Activated naive CD8-positive, alpha-beta T cell treated with anti-CD3 and anti-CD28 coated beads, Interleukin-2, amount 10 ng/mL, durations not matched to agents 7 days and 5 days (primary cell): ENCODE measurements at regions not wholly inside any gene's neighbourhood (a gene's known extent, or its start where the extent isn't known, plus 50 kb on each side); places are given as distances from the start of the nearest gene placed in this dataset.

Experiments used
- ATAC-seq: fragments of 150-1000 bp; cut with Tn5 transposase; one replicate; pipeline ENCODE4 v1.10.0; 2021; ENCODE audit warnings: low read depth, moderate library complexity
- POLR2A ChIA-PET: fragments of 350-600 bp; sonication (Branson Sonifier 250); formaldehyde crosslinking; loops from one replicate; lab custom pipeline; 2021; ENCODE audit warnings: antibody characterized with exemption; lab: Charles Lee
- DNase-seq: peaks from one replicate; pipeline ENCODE4 v3.0.0; 2021
- H3K27ac Mint-ChIP-seq: one replicate; pipeline ENCODE4 v1.8.0; 2022; ENCODE audit warnings: mild to moderate bottlenecking, mixed read lengths
- H3K27me3 Mint-ChIP-seq: one replicate; pipeline ENCODE4 v1.8.0; 2022; ENCODE audit warnings: mild to moderate bottlenecking, moderate library complexity, mixed read lengths
- H3K36me3 Mint-ChIP-seq: one replicate; pipeline ENCODE4 v1.8.0; 2021; ENCODE audit warnings: mild to moderate bottlenecking, mixed read lengths
- H3K4me1 Mint-ChIP-seq: one replicate; pipeline ENCODE4 v1.8.0; 2021; ENCODE audit warnings: mixed read lengths
- H3K4me3 Mint-ChIP-seq: one replicate; pipeline ENCODE4 v1.8.0; 2022; ENCODE audit warnings: mild to moderate bottlenecking, moderate library complexity, mixed read lengths
- H3K9me3 Mint-ChIP-seq: one replicate; pipeline ENCODE4 v1.8.0; 2021; ENCODE audit warnings: mixed read lengths

DNA sequence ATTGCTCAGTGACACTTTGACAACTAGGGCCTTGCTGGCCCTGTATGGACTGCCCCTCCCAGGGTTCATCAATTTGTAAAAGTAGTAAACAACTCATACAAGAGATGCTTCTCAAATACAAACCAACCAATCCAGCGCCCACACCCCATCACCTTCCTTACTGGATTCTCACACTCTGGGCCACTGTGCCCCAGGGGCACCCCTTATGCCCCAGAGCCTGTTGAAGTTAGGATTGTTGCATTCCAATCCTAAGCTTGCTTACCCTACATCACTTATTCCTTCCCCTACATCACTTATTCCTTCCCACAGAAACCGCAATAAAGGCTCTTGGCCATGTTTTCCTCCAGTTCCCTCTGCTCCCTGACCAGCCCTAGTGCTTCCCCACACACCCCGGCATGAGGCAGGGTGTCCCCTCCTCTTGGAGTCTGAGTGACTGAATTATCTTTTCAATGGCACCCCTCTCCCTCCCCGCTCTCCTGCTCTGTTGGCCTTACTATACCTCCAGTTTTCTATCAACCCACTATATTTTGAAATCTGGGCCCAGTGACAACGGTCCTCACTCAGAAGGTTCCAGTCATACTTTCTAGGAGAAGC is 182.4 kb upstream of the S1PR3 start:
- Mint-ChIP-seq H3K4me1 (no peaks in the 10 kb centered on the region), H3K36me3 (no peaks in the 10 kb centered on the region), H3K9me3 (no peaks in the 10 kb centered on the region), H3K27ac (no peak overlapping the region), H3K4me3 (no peak overlapping the region), H3K27me3 (peaks cover 12% of the 10 kb centered on the region)
- DNase-seq, result no peak
- POLR2A ChIA-PET, result no interaction called here
- ATAC-seq, result no peak

DNA sequence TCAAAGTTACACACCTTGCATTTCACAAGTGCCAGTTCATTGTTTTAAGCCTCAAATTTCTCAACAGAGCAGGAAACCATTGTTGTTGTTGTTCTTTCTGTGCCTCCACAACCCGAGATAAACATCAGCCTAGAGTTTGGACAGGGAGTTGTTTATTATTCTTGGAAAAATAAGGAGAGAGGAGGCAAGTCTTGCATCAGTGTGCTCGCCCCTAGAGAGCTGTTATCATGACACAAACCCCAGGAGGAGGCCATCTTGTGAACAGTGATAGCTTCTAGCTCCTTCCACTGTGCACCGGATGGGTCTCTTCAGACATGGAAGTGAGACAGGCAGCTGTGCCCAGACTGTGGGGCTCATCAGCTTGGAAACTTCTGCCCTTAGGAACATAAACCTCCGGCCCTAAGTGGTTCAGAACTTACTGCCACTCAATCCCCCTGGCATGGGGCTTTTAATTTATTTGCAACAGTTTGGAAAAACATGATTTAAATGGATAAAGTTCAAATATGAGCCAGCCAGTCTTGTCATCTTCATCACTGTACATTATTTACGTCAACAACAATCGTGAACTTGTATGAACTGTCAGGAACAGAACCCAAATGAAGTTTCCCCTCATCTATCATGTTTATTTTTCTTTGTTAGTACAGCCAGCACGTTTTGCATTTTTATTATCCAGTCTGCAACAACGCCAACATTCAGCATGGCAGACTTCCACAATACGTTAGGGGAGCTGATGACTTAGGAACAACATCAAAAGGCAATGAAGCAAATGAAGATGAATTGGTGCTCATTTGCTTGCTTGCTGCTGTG is 181.7 kb upstream of the S1PR3 start:
- H3K27me3 Mint-ChIP-seq, result peaks cover 7% of the 10 kb centered on the region
- POLR2A ChIA-PET, result no interaction called here
- no peak overlapping the region for H3K4me3 Mint-ChIP-seq
- no peaks in the 10 kb centered on the region for H3K36me3 Mint-ChIP-seq
- no peaks in the 10 kb centered on the region for H3K9me3 Mint-ChIP-seq
- ATAC-seq, result no peak
- H3K4me1 Mint-ChIP-seq, result no peaks in the 10 kb centered on the region
- DNase-seq, result no peak
- no peak overlapping the region for H3K27ac Mint-ChIP-seq

DNA sequence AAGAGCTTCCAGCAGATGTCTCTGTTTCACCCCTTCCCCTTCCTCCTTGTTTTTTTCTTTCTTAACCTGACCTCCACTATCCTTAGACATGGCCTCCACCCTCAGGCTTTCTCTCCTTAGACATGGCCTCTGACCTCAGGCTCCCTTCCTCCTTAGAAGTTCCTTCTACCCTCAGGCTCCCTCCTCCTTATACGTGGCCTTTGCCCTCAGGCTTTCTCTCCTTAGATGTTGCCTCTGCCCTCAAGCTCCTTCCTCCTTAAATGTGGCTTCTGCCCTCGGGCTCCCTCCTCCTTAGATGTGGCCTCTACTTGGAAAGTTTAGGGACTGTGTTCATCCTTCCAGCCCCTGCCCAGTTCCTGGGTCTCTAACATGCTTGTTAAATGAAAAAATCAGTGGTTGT is 180.4 kb upstream of the S1PR3 start:
- DNase-seq (no peak), ATAC-seq (no peak)
- H3K9me3 Mint-ChIP-seq, result no peaks in the 10 kb centered on the region
- no peak overlapping the region for H3K27ac Mint-ChIP-seq
- no peaks in the 10 kb centered on the region for H3K36me3 Mint-ChIP-seq
- H3K4me3 Mint-ChIP-seq, result no peak overlapping the region
- POLR2A ChIA-PET, result no interaction called here
- H3K27me3 Mint-ChIP-seq, result peaks cover 7% of the 10 kb centered on the region
- no peaks in the 10 kb centered on the region for H3K4me1 Mint-ChIP-seq

DNA sequence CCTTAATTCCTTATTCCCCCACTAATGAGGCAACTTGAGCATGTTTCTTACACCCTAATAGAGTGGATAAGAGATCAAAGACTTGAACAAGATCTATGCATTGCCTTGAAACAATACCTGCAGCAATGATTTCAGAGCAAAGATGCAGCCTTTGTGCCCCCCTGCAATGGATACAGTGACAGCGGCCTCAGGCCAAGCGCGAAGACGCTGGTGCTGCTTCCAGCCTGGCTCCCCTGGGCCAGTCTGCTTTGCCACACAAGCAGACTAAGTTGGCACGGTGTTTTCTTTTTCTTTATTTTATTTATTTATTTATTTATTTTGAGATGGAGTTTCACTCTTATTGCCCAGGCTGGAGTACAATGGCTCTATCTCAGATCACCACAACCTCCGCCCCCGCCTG is 179.8 kb upstream of the S1PR3 start:
- POLR2A ChIA-PET, result no interaction called here
- no peak overlapping the region for H3K4me3 Mint-ChIP-seq
- H3K27ac Mint-ChIP-seq, result no peak overlapping the region
- H3K36me3 Mint-ChIP-seq, result no peaks in the 10 kb centered on the region
- no peaks in the 10 kb centered on the region for H3K4me1 Mint-ChIP-seq
- ATAC-seq, result no peak
- peaks cover 10% of the 10 kb centered on the region for H3K27me3 Mint-ChIP-seq
- H3K9me3 Mint-ChIP-seq, result no peaks in the 10 kb centered on the region
- DNase-seq, result no peak

- H3K36me3 Mint-ChIP-seq, result no peaks in the 10 kb centered on the region
- ATAC-seq (no peak), DNase-seq (no peak)
- no peak overlapping the region for H3K4me3 Mint-ChIP-seq
- H3K27ac Mint-ChIP-seq, result no peak overlapping the region
- no peaks in the 10 kb centered on the region for H3K9me3 Mint-ChIP-seq
- H3K4me1 Mint-ChIP-seq, result no peaks in the 10 kb centered on the region
- H3K27me3 Mint-ChIP-seq, result peaks cover 10% of the 10 kb centered on the region
- POLR2A ChIA-PET, result no interaction called here
These were observed 178.2 kb upstream of the S1PR3 start for GRCh38 chr9:88812938-88813637.

DNA sequence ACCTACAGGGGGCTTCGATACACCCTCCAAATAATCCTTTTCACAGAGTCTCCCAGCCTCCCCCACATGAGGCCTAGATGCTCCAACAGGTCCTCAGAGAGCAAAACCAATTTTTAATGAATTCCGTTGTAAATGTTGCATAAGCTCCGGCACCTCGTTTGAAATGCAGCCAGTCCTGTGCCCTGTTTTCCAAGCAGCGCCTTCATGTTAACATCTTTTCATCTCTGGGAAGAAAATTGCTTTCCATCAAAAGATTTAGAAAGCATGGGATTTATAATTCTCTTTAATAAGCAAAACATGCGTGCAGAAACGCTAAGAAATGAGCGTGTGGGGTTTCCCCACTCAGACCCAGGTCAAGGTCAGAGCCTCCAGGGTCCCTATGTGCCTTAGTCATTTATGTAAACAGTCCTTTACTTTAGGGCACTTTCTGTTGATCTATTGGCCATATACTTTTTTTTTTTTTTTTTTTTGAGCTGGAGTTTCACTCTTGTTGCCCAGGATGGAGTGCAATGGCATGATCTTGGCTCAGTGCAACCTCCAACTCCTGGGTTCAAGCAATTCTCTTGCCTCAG is 177.5 kb upstream of the S1PR3 start:
- DNase-seq (no peak), ATAC-seq (no peak)
- H3K9me3 Mint-ChIP-seq, result no peaks in the 10 kb centered on the region
- peaks cover 10% of the 10 kb centered on the region for H3K27me3 Mint-ChIP-seq
- POLR2A ChIA-PET, result no interaction called here
- H3K36me3 Mint-ChIP-seq, result no peaks in the 10 kb centered on the region
- no peak overlapping the region for H3K27ac Mint-ChIP-seq
- H3K4me1 Mint-ChIP-seq, result no peaks in the 10 kb centered on the region
- H3K4me3 Mint-ChIP-seq, result no peak overlapping the region

DNA sequence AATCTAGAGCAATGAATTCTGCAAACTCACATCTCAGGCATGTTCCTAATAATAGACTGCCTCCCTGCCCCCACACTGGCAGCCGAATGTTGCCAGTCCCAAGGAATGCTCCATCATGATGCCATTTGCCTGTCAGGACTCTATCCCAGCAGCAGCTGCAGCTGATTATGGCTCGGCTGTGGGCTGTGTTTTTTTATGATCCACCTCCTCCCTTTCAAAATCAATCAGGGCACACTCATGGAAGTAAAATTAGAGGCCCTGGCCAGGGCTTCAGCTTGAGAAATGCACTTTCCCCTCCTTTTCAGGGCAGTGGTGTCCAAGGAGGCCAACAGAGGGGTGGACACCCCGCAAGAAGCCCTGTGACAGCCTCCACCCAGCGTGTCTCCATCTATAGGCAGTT is 176.7 kb upstream of the S1PR3 start:
- H3K27me3 Mint-ChIP-seq, result peaks cover 17% of the 10 kb centered on the region
- no peaks in the 10 kb centered on the region for H3K4me1 Mint-ChIP-seq
- POLR2A ChIA-PET, result no interaction called here
- no peaks in the 10 kb centered on the region for H3K36me3 Mint-ChIP-seq
- no peak overlapping the region for H3K27ac Mint-ChIP-seq
- no peak for ATAC-seq
- H3K9me3 Mint-ChIP-seq, result no peaks in the 10 kb centered on the region
- DNase-seq, result no peak
- H3K4me3 Mint-ChIP-seq, result no peak overlapping the region

DNA sequence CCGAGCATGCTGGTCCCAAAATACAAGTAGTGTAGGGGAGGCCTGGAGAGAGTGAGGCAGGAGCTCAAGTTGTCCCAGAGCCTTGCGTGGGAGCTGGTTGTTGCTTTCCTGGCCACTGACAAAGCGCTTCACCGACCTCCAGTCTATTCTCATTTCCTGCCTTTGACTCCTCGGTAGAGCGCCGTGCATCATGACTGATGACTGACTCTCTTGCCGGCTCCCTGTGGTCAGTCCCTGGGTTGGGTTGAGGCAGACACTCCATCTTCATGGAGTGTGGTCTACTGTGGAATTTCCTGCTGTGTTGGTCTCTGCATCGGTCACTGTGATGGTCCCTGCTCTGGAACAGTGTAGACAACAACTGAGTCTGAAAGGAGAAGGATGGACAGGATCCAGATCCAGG is 175.1 kb upstream of the S1PR3 start:
- no peak overlapping the region for H3K4me3 Mint-ChIP-seq
- H3K27me3 Mint-ChIP-seq, result peaks cover 11% of the 10 kb centered on the region
- H3K27ac Mint-ChIP-seq, result no peak overlapping the region
- no peaks in the 10 kb centered on the region for H3K36me3 Mint-ChIP-seq
- POLR2A ChIA-PET, result no interaction called here
- H3K9me3 Mint-ChIP-seq, result no peaks in the 10 kb centered on the region
- no peaks in the 10 kb centered on the region for H3K4me1 Mint-ChIP-seq
- no peak for ATAC-seq
- no peak for DNase-seq

- Mint-ChIP-seq H3K36me3 (no peaks in the 10 kb centered on the region), H3K4me3 (no peak overlapping the region), H3K27ac (no peak overlapping the region), H3K27me3 (peaks cover 11% of the 10 kb centered on the region), H3K9me3 (no peaks in the 10 kb centered on the region), H3K4me1 (no peaks in the 10 kb centered on the region)
- DNase-seq, result no peak
- POLR2A ChIA-PET, result no interaction called here
- no peak for ATAC-seq
These were observed 174.7 kb upstream of the S1PR3 start for GRCh38 chr9:88816591-88816990.

DNA sequence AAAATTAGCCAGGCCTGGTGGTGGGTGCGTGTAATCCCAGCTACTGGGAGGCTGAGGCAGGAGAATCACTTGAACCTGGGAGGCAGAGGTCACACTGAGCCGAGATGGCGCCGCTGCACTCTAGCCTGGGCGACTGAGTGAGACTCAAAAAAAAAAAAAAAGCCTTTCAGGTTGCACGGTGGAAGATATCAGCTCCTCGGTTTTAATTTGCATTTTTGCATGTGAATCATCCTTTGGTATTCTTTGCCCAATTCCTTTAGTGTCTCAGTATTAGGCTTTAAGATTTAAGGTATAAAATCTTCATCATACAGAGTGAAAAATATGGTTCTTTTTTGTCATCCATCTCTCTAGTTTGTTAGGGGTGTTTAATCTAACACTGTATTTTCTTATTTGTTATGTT is 173.6 kb upstream of the S1PR3 start:
- H3K4me1 Mint-ChIP-seq, result no peaks in the 10 kb centered on the region
- H3K9me3 Mint-ChIP-seq, result no peaks in the 10 kb centered on the region
- no peak overlapping the region for H3K4me3 Mint-ChIP-seq
- ATAC-seq (no peak), DNase-seq (no peak)
- POLR2A ChIA-PET, result no interaction called here
- no peaks in the 10 kb centered on the region for H3K36me3 Mint-ChIP-seq
- H3K27ac Mint-ChIP-seq, result no peak overlapping the region
- H3K27me3 Mint-ChIP-seq, result peaks cover 11% of the 10 kb centered on the region

DNA sequence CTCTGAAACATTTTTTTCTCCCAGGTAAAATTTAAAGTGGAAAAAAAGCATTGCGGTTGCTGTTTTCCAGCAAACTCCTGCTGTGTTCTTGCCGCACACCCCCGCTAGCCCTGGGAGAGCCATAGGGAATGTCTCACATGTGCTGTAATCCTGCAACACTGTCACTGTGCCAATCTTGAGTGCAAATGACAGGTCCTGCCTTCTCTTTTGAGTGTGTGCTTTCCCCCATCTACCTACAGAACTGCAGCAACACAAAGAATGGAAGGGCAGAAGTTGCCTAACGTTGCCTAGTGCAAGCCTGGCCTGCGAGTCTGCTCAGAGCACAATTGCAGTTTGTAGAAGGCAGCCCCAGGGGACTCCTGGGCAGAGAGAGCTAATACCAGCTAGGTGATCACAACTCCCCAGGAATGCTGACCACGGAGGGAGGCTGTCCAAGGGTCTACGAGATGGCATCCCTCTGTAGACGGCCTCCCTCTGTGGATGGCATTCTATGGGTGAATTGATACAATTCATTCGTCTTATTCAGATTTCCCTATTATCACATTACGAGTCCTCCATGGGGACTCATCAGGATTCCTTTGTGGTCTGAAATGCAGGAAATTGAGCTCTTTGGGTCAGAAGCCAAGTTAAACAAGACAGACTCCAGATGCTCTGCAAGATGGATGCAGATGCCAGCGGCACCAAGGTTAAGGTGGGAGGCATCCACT is 172.6 kb upstream of the S1PR3 start:
- Mint-ChIP-seq H3K4me3 (no peak overlapping the region), H3K27me3 (peaks cover 15% of the 10 kb centered on the region), H3K9me3 (no peaks in the 10 kb centered on the region), H3K4me1 (no peaks in the 10 kb centered on the region), H3K27ac (no peak overlapping the region), H3K36me3 (no peaks in the 10 kb centered on the region)
- ATAC-seq (no peak), DNase-seq (no peak)
- POLR2A ChIA-PET, result no interaction called here

DNA sequence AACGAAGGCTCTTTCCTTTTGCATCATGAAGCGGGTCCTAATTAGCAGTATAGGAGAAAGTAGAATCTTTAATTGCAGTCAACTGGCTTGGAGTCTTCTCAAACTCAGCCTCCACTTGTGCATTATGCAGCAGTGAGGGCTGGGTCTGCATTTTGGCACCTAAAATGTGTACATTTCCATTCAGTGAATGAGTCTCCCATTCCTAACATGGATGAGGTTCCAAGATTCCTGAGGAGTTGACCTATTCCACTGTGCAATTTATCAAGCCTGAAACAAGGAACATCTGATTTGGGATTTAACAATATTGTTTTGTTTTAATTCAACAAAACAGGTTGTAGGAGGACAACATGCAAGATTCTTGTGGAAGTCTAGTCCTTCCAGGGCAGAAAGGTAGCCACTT is 171.8 kb upstream of the S1PR3 start:
- DNase-seq (no peak), ATAC-seq (no peak)
- H3K27me3 Mint-ChIP-seq, result peaks cover 15% of the 10 kb centered on the region
- no peaks in the 10 kb centered on the region for H3K36me3 Mint-ChIP-seq
- H3K27ac Mint-ChIP-seq, result no peak overlapping the region
- POLR2A ChIA-PET, result no interaction called here
- H3K4me3 Mint-ChIP-seq, result no peak overlapping the region
- no peaks in the 10 kb centered on the region for H3K4me1 Mint-ChIP-seq
- H3K9me3 Mint-ChIP-seq, result no peaks in the 10 kb centered on the region

DNA sequence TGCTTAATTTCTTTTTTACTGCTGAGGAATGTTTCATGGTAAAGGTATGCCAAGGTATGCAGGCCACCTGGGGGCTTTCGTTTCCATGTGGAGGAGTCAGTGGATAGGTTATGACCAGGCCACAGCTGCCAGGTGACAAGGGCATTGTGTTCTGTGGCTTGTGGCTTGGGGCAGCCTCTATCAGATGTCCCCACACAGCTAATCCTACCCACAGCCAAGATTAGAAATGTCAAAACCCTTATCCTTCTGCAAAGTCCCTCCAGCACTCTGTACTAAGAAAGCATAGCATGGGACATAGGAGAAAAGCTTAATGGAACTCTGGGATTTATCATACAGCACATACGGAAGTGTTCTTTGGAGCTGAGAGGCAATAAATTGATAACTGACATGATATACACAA is 171.2 kb upstream of the S1PR3 start:
- Mint-ChIP-seq H3K4me1 (no peaks in the 10 kb centered on the region), H3K27me3 (peaks cover 15% of the 10 kb centered on the region), H3K36me3 (no peaks in the 10 kb centered on the region), H3K9me3 (no peaks in the 10 kb centered on the region), H3K27ac (no peak overlapping the region), H3K4me3 (no peak overlapping the region)
- POLR2A ChIA-PET, result no interaction called here
- ATAC-seq (no peak), DNase-seq (no peak)
